Islet of Langerhans (tissue), 1 donor: ENCODE measurements at regions not wholly inside any gene's neighbourhood (a gene's known extent, or its start where the extent isn't known, plus 50 kb on each side); places are given as distances from the start of the nearest gene placed in this dataset.
"Not testable (repeated sequence)": the region's sequence is repeated elsewhere in the genome, so short reads cannot be mapped to it uniquely, and the experiment has no call there.

Source experiments
- FAIRE-seq: peaks from one replicate; lab custom pipeline; 2011; peaks lifted over from hg19 to GRCh38; lab: Jason Lieb, UNC

DNA sequence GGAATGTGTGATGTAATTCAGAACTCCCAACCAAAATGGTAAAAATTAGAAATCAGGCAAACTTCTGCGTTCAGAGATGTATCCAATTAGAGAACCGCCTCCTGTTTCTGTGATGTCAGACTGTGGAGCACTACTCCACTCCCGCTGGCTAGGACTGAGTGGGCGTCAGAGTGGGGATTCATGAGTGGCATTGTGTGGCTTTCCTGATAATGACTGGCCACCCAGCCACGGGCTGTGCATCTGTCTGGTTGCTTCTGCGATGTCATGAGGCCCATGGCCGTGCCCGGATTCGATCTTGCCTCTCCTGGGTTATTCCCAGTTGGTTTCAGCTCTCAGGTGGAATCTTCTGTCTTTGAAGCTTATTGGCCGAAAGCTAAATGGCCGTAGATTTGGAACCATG is 87.1 kb upstream of the KCNA1 start:
- no peak for FAIRE-seq

DNA sequence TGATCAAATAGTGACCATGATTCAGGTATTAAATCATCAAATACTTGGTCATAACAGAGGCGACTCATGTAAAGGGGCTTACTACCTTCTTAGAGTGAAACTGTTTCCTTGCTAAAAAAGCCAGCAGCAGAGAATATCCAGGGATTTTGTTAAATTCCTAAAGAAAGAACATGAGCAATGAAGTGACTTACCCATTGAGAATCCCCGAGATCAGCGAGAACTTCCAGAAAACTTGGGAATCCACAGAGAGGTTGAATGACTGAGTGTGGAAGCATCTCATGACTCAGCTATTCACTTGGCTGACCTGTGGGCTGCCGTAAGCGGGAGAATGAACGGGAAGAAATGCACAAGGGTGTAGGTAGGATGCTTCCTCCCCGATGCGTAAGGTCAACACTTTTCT is 85.3 kb upstream of the KCNA1 start:
- no peak for FAIRE-seq

DNA sequence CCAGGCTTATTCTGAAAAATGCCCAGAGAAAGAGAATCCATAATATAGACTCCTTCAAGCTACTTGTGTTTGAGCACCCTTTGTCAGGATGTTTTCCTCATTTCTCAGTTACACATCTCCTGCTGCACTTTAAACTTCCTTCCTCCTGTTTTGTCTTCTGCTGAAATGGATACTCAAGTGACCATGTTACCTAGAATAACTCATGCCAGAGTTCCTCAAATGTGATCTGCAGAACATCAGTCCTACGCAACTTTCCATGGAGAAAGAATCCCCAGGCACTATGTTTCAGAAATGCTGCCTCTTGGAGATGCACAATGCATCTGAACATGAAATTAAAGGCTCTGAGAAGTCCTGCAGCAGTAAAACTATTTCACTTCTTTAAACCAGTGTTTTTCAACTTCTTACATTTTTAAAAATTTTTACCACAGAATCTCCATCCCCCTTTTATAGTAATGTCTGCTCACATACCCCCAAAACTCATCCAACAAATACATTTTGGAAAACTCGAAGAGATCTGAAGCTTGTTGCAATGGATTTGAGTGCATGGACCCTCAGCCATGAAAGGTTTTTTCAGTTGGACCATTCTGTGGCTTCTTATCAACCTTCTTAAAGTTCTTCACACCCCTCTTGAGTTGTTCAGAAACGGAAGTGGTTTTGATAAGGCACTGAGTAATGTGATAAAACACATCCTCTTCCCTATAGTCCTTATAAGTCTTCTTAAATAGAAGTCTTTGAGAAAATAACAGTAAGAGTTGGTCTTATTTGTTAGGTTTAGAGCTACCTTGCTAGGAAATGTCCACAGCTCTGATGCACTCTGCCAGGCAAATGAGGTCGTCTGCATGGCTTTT is 84.5 kb upstream of the KCNA1 start:
- FAIRE-seq = no peak

DNA sequence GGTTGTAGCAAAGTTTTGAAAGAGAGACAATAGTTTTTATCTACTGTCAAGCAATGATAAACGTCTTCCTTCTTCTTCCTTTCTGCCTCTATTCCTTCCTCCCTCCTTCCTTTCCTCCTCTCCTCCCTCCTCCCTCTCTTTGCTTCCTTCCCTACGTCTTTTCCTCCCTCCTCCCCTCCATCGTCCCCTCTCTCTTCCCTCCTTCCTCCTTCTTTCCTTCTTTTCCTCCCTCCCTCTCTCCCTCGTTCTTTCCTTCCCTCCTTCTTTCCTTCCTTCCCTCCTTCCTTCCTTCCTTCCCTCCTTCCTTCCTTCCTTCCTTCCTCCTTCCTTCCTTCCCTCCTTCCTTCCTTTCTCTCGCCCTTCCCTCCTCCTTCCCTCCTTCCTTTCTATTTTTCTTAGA is 82.8 kb upstream of the KCNA1 start:
- no peak for FAIRE-seq

DNA sequence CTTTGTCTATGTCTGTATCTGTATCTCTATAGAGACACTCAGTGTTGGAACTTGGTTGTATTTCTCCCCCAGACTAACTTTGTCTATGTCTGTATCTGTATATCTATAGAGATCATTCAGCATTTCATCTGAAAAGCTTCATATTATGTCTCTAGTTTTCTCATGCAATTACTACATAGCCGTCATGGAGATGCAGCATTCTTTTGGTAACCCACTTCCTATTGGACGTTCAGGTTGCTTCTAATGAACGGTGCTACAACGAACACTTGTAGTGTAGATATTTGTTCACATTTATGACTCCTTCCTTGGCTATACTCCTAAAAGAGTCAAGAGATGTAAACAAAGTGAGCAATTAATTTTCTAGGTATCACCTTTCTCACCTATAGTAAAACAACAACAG is 81.5 kb upstream of the KCNA1 start:
- FAIRE-seq = no peak

DNA sequence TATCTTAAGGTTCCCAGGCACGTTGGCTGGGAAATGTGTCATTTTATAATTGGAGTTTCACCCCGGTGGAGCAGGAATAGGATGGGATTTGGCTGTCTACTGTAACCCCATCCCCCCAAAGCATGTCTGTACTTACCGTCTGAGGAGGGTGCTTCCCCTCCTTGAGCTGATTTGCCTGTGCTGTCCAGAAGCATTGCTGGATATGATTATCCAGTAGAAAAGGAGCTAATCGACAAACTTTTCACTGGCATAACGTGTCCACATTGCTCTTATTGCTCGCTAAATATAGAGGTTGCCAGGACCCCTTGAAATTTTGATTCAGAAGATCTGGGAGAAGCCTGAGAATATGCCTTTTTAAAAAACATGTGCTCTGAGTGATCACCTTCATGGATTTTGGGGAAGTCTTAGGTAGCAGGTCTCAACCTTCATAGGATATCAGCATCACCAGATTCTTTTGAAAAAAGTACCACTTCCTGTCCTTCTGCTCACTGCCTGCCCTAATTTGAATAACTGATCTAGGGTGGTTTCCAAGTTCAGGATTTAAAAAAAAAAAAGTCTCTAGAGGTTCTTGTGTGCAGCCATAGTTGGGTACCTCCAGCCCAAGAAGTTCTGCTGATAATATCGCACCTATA is 80.4 kb upstream of the KCNA1 start:
- no peak for FAIRE-seq

DNA sequence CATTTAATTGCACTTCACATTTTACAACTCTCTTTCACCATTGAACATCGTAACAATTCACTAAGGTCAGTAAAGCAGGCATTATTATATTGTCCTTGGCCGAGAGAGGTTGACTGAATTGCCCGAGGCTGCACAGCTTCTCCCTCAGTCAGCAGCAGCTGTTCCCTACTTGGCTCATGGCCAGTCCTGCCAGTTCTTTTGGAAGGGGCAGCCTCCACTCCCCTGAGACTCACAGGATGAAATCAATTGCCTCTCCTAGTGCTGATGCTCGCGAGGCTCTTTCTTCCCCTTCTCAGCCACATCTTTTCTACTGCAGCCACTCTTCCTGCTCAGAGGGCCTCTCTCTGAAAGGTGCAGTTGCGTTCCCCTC is 79.9 kb upstream of the KCNA1 start:
- FAIRE-seq = no peak

DNA sequence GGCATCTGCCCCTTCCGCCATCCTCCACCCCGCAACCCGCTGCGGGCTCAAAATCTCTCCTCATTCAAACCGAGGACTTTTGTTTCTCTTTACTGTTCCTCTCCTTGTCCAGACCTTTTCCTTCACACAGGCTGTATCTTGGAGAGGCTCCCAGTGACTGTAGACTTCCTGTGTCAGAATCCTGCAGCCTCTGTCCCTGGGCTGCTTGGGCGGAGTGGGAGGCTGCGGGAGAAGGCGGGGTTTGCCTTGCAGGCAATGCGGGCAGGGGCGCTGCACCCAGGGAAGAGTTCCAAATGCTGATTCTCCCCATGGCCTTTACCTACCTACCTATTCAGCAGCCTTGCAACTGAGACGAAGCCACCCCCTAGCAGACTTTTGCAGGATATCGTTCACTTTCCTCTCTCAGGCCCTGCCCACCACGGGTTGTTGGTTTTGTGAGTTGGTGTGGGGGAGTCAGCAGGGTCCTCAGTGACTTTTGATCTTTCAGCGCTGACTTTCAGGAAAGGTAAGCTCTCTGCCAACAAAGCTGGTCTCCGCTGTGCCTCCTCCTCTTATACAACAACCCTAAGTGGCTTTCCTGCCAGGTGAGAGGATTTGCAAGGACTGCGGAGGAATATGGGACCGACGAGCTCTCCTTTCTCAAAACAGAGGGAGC is 79.0 kb upstream of the KCNA1 start:
- no peak for FAIRE-seq

DNA sequence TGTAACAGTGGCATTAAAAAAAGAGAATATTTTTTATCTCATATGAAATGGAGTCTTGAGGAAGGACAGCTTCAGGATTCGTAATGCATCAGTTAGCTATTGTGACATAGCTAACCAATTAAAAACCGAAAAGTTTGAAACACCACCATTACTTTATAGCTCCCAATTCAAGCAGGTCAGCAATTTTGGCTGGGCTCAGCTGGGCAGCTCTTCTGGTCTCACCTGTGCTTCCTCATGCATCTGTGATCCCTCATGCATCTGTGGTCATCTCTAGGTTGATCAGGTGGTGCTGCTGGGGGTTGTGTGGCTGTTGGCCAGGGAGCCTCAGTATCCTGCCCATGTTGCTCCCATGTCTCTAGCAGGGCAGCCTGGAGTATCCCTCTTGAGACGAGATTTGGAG is 76.7 kb upstream of the KCNA1 start:
- no peak for FAIRE-seq

DNA sequence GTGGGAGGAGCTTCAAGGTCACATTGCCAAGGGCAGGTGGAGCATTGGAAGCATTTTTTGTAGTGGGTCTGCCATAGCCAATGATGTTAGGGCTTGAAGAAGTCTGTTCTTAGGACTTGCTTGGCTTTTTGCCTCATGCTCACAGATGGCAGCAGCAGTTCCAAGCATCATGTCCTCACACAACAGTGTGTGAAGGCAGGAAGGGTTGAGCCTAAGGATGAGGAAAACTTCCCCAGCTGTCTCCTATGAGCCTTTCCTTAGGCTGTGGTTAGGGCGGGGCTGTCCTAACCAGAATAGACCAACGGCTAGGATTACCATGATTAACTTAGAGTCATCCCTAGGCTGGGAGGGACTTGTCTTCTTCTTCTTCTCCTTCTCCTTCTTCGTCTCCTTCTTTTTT is 76.2 kb upstream of the KCNA1 start:
- no peak for FAIRE-seq

DNA sequence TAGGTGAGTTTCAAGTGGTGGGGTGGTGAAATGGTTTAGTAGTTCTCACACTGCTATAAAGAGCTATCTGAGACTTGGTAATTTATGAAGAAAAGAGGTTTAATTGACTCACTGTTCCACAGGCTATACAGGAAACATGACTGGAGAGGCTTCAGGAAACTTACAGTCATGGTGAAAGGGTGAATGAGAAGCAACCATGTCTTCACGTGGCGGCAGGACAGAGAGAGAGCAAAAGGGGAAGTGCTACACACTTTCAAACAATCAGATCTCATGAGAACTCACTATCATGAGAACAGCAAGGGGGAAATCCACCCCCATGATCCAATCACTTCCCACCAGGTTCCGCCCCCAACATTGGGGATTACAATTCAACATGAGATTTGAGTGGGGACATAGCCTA is 67.3 kb upstream of the KCNA1 start:
- FAIRE-seq = not testable (repeated sequence)

DNA sequence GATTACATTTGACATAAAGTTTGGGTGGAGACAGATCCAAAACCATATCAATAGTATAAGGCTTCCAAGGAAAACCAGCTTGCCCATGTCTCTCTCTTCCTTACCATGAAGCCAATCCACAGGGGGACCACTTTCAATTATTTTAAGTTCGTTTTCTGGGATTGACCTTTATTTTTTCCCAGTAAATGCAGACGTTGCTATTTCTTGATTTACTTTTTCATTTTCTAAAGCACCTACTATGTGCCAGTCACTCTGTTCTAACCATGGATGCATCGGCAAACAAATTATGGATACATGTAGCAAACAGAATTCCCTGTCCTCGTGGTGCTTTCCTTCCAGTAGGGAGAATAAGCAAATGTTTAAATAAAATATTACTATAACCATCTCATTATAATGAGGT is 65.8 kb upstream of the KCNA1 start:
- no peak for FAIRE-seq

DNA sequence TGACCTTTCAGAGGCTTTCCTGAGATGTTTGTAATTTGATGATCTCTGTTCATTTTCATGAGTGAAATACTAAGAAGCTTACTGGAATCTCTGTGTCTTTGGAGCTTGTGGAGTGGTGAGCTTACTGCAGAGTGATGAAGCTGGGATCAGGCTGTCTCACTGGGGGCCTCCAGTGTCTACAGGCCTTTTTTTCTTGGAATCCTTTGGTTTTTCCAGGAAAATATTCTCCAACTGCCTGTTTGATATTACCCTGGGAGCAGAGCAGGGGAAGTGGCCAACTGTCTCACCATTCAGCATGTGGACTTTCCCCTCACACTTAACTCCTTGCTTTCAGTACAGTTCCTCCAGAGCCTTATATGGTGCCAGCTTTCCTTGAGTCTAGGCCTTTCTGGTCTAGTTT is 62.0 kb upstream of the KCNA1 start:
- FAIRE-seq = no peak

DNA sequence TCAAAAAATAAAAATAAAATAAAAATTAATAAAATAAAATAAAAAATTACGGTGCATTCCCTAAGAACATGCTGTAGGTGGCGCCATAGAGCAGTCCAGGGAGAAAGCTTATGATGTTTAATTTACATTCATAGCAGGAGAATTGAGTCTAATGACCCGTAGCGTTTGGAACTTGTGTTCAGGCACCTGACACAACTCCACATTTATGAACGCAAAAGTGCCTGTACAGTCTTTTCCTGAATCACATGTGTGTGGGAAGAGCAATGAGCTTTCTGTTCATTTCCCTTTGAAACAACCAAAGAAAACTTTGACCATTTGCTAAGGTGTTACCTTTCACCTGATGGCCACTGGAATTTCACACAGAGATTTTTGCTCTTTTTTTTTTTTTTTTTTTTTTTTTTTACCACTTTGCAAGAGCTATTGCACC is 60.6 kb upstream of the KCNA1 start:
- FAIRE-seq = peak; percentile 68

DNA sequence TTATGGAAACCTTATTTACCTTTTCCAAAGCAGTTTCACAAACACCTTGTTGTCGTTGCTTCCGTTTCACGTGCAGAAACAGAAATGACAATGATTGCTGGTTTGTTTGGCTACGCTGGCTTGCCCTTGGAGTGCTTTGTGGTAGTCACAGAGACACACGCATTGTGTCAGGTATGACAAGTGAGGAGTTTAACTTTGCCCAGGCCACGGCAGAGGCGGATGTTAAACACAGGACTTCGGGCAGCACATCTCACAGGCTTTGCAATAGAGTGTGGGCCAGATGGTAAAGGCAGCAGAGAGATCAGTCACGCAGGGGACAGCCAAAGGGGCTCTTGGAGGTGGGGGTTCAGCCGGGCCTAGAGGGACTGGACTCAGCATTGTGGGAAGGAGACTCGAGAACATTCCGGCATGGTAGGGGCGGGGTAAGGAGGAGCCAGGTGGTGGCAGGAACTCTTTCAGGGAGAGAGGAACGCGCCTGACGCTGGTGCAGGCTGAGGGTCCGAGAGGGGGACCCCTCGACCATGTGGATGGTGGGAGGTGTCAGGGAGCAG is 59.8 kb upstream of the KCNA1 start:
- no peak for FAIRE-seq

DNA sequence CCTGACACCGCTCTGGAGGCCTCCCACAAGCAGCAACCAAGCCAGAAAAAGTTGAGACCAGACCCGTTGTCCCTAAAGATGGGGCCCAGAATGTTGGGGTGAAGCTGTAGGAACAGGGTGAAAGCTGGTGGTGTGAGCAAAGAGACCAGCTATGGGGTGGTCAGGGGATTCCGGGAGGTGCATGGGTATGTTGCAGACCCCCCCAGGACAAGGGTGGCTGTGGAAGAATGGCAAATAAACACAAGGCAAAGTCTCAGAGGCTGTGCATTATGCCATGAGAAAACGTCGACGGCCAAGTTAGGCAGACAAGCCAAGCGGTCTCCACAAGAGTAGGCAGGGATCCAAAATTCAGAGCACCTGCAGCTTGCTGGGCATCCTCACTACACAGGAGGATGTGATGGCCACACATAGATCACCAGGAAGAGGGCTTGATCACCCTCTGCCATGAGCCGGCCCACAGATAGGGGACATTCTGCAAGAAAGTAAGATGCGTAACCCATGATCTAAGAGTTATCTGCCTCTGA is 58.8 kb upstream of the KCNA1 start:
- FAIRE-seq = no peak

DNA sequence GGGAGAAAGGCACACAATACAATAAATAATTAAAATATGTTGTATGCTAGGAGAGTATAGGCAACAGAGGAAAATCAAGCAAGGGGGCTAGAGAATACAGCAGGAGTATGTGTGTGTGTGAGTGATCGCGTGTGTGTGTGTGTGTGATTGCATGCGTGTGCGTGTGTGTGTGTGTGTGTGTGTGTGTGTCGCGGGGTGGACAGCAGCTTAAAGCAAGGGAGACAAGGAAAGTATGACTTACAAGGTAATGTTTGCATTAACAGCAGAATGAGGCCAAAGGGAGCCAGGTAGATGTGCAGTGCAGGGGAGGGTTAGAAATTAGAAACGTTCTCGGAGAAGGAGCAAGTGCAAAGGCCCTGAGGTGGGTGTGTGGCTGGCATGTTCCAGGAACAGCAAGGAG is 57.4 kb upstream of the KCNA1 start:
- FAIRE-seq = no peak

DNA sequence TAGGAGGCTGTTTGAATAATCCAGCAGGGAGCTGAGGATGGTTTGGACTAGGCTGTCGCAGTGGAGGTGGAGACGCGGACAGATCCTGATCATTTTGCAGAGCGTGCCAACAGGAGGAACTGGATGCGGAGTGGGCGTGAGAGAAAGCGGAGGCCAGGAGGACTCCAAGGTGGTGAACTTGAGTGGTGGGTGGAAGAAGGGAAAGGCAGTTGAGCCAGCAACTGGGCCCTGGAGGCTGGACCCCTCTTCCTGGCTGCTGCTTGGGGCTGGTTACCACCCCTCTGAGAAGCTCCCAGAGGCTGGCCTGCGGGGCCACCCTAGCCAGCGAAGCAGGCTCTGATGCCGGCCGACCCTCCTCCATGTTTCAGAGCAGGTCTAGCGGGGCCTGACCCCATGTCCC is 56.8 kb upstream of the KCNA1 start:
- no peak for FAIRE-seq

DNA sequence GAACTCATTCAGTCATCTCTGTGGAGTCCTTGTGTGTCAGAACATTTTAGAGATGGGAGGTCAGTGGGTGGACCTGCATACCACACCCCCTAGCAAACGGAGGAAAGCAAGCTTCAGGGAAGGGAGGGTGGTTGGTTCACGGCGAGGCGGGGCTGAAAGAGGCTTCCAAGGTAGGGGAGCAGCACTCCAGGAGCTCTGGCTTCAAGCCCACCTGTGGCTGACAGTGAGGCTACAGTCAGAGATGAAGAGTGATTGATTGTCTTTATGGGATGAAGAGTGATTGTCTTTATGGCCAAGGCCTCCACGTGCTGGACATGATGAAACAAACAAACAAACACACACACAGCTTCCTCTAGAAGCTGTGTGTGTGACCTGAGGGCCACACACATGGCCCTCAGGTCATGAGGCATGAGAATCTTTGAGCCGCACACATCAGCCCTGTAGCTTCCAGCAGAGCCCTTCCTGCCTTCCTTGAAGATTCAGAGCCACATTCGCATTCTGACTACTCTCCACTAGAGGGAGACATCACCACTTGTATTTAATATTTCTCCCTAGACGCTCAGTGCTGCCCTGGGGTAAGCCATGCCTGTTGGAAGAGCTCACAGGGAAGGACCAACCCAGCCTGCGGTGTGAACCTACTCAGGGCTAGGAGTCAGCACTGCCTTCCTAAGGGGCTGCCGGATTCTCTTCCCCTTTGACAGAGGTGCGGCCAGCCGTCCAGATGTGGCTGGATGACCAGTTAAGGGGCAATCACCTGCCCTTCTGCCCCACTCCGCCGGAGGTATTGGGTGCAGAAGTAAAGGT is 54.4 kb upstream of the KCNA1 start:
- FAIRE-seq = peak; percentile 89

DNA sequence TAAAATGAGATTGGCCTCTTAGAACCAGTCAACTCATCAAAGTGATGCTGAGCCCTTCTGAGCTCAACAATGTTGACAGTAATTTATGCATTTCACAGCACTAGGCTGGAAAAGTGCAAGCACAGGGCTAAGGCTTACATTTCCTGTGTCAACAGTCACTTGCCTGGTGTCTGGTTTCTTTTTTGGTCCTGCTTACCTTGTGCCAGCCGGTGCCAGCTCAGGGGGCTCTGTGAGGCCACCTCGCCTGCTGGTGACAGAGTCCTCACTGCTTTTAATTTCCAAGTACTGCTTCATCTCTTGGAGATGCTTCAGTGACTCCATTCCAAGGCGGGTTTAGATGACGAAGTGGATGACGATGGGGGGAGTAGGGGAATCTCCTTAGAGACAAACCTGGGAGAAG is 53.1 kb upstream of the KCNA1 start:
- no peak for FAIRE-seq

DNA sequence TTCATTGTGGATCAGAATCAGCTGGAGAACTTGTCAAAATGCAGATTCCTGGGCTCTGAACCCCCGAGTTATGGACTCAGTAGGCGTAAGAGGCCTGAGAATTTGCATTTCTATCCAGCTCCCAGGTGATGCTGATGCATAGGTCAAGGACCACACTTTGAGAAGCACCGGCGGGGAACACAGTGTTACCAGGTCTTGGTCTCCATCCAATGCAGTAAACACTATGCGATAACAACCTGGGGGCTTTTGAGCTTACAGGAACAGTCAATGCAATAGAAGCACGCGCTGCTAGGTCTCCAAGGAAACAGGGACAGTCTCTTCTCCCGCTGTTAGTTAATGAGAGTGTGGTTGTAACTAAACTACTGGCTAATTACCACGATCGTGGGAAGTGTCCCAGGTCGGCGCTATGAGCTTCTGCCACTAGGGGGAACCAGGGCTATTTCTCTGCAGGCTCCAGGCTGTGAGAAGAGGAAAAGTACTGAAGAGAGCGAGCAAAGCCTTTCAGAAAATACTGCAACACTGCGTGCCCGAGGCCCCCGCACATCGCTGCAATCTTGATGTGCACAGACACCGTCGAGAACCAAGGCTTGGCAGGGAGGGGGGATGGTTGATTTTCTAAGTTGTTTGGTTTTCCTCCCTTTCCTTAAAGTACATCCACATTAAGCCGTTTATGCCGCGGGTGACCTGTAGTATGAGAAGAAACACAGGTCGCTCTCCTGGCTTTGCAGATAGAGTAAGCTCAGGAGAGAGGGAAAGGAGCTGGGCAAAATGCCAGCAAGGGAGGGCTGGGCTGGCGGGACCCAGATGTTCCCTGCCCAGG is 52.0 kb upstream of the KCNA1 start:
- FAIRE-seq = peak; percentile 74
